OCI-LY1 (cell line): ENCODE measurements at regions not wholly inside any gene's neighbourhood (a gene's known extent, or its start where the extent isn't known, plus 50 kb on each side); places are given as distances from the start of the nearest gene placed in this dataset.

Source experiments
- H2AFZ ChIP-seq: fragments of 200-600 bp; sonication (generic), shearing (Covaris generic); 2 replicates; pipeline ENCODE4 v1.6.0; 2014; ENCODE audit warnings: antibody characterized with exemption, mild to moderate bottlenecking, low read length
- H3F3A ChIP-seq: fragments of 200-600 bp; sonication (generic), shearing (Covaris generic); 2 replicates; pipeline ENCODE4 v1.6.0; 2014; ENCODE audit warnings: mild to moderate bottlenecking, antibody characterized with exemption, low read length, moderate library complexity; ENCODE audit not compliant: insufficient read depth
- H3K27ac ChIP-seq: fragments of 200-600 bp; sonication (generic); 2 replicates; pipeline ENCODE4 v1.5.1; 2014; ENCODE audit warnings: low read length, mixed run types, mild to moderate bottlenecking, low read depth; ENCODE audit not compliant: poor library complexity, severe bottlenecking
- H3K27me3 ChIP-seq: fragments of 200-600 bp; sonication (generic); 2 replicates; pipeline ENCODE4 v1.6.0; 2014; ENCODE audit warnings: antibody characterized with exemption, mild to moderate bottlenecking, low read length, moderate library complexity; ENCODE audit not compliant: insufficient read depth
- H3K36me3 ChIP-seq: fragments of 200-600 bp; sonication (generic); 2 replicates; pipeline ENCODE4 v1.6.1; 2014; ENCODE audit warnings: mild to moderate bottlenecking, antibody characterized with exemption, low read length, moderate library complexity, mixed read lengths; ENCODE audit not compliant: insufficient read depth
- H3K4me1 ChIP-seq: fragments of 200-600 bp; sonication (generic); 2 replicates; pipeline ENCODE4 v1.5.1; 2014; ENCODE audit warnings: mild to moderate bottlenecking, low read length, moderate library complexity; ENCODE audit not compliant: insufficient read depth, severe bottlenecking
- H3K4me2 ChIP-seq: fragments of 200-600 bp; sonication (generic), shearing (Covaris generic); 2 replicates; pipeline ENCODE4 v1.6.1; 2014; ENCODE audit warnings: low read length
- H3K4me3 ChIP-seq: fragments of 200-600 bp; sonication (generic); 2 replicates; pipeline ENCODE4 v1.5.1; 2014; ENCODE audit warnings: low read length, low read depth, mild to moderate bottlenecking, mixed read lengths; ENCODE audit not compliant: poor library complexity, severe bottlenecking
- H3K79me2 ChIP-seq: fragments of 200-600 bp; shearing (Covaris generic); 2 replicates; pipeline ENCODE4 v1.6.1; 2016; ENCODE audit warnings: mixed run types, low read length, mixed read lengths; ENCODE audit not compliant: insufficient read depth
- H3K9ac ChIP-seq: fragments of 200-600 bp; sonication (generic), shearing (Covaris generic); 2 replicates; pipeline ENCODE4 v1.6.1; 2014; ENCODE audit warnings: mild to moderate bottlenecking, low read length, mixed read lengths
- H3K9me2 ChIP-seq: fragments of 200-600 bp; sonication (generic), shearing (Covaris generic); 2 replicates; pipeline ENCODE4 v1.6.1; 2014; ENCODE audit warnings: low read depth, mild to moderate bottlenecking, low read length, mixed read lengths
- H3K9me3 ChIP-seq: fragments of 200-600 bp; shearing (Covaris generic); 2 replicates; pipeline ENCODE4 v1.6.1; 2014; ENCODE audit warnings: low read length, mixed read lengths
- H4K20me1 ChIP-seq: fragments of 200-600 bp; sonication (generic), shearing (Covaris generic); 2 replicates; pipeline ENCODE4 v1.6.0; 2016; ENCODE audit warnings: mild to moderate bottlenecking, low read length; ENCODE audit not compliant: insufficient read depth
- CTCF ChIP-seq: fragments of 200-600 bp; sonication (generic), shearing (Covaris generic); IDR thresholded peaks from 2 replicates; pipeline ENCODE4 v1.5.1; 2017; ENCODE audit warnings: mild to moderate bottlenecking, antibody characterized with exemption, low read length, moderate library complexity, mixed read lengths
- EZH2 ChIP-seq: fragments of 200-600 bp; sonication (generic), shearing (Covaris generic); IDR thresholded peaks from 2 replicates; pipeline ENCODE4 v1.8.0; 2017; ENCODE audit warnings: borderline replicate concordance, mixed run types, mild to moderate bottlenecking, antibody characterized with exemption, low read length, moderate library complexity, mixed read lengths

GRCh38 chr20:40899344-40899743 lies 129.3 kb upstream of the TOP1 start:
- H3K9me3 ChIP-seq: no peaks in the 10 kb centered on the region
- no peaks in the 10 kb centered on the region for H3K27me3 ChIP-seq
- no peaks in the 10 kb centered on the region for H3K79me2 ChIP-seq
- no peaks in the 10 kb centered on the region for H3K9me2 ChIP-seq
- no peak overlapping the region; the same call in 1 of the 2 replicates for H3K9ac ChIP-seq
- TF ChIP-seq EZH2 (no peak), CTCF (no peak)
- no peak overlapping the region; the same call in 1 of the 2 replicates for H3K4me2 ChIP-seq
- no peak overlapping the region for H2AFZ ChIP-seq
- no peaks in the 10 kb centered on the region for H3F3A ChIP-seq
- H3K4me1 ChIP-seq: peaks cover 66% of the 10 kb centered on the region
- H3K27ac ChIP-seq: no peak overlapping the region
- no peak overlapping the region for H3K4me3 ChIP-seq
- H3K36me3 ChIP-seq: no peaks in the 10 kb centered on the region
- no peaks in the 10 kb centered on the region for H4K20me1 ChIP-seq

DNA sequence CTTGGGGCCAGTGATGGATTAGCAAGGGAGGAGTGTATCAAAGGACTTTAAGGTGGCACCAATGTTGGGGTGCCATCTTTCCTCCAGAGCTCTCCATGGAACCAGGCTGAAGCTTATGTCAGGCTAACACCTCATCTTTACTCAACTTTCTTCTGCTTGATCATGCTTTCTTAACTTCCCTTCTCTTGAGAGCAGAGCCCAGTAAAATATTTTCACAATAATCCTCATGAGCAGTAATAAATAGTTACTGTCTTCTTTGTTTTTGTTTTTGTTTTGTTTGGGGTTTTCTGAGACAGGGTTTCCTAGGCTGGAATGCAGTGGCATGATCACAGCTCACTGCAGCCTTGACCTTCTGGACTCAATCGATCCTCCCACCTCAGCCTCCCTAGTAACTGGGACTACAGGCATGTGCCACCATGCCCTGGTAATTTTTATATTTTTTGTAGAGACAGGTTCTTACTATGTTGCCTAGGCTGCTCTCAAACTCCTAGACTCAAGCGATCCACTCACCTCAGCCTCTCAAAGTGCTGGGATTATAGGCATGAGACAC lies 127.9 kb upstream of the TOP1 start:
- Histone ChIP-seq H3F3A (no peaks in the 10 kb centered on the region), H4K20me1 (no peaks in the 10 kb centered on the region), H3K79me2 (no peaks in the 10 kb centered on the region), H3K9me3 (no peaks in the 10 kb centered on the region), H2AFZ (no peak overlapping the region), H3K36me3 (no peaks in the 10 kb centered on the region; the same call in 1 of the 2 replicates), H3K4me1 (peaks cover 52% of the 10 kb centered on the region), H3K9ac (no peak overlapping the region), H3K4me3 (no peak overlapping the region), H3K27ac (no peak overlapping the region), H3K27me3 (no peaks in the 10 kb centered on the region), H3K4me2 (no peak overlapping the region), H3K9me2 (no peaks in the 10 kb centered on the region)
- TF ChIP-seq CTCF (no peak), EZH2 (no peak)

- H3K9me2 ChIP-seq: no peaks in the 10 kb centered on the region
- H4K20me1 ChIP-seq: no peaks in the 10 kb centered on the region
- TF ChIP-seq CTCF: no peak
- TF ChIP-seq EZH2: no peak
- H3K79me2 ChIP-seq: no peaks in the 10 kb centered on the region
- no peak overlapping the region for H3K4me3 ChIP-seq
- H3F3A ChIP-seq: no peaks in the 10 kb centered on the region
- no peaks in the 10 kb centered on the region for H3K9me3 ChIP-seq
- H3K27me3 ChIP-seq: no peaks in the 10 kb centered on the region
- H3K4me1 ChIP-seq: peaks cover 33% of the 10 kb centered on the region
- H2AFZ ChIP-seq: no peak overlapping the region
- H3K4me2 ChIP-seq: no peak overlapping the region; the same call in 1 of the 2 replicates
- no peaks in the 10 kb centered on the region; the same call in 1 of the 2 replicates for H3K36me3 ChIP-seq
- peak overlapping the region; percentile 44 for H3K27ac ChIP-seq
- no peak overlapping the region; the same call in 1 of the 2 replicates for H3K9ac ChIP-seq
Observed at GRCh38 chr20:40902661-40903060, 126.0 kb upstream of the TOP1 start.
